ENCODE measurements at regions not wholly inside any gene's neighbourhood (a gene's known extent, or its start where the extent isn't known, plus 50 kb on each side); places are given as distances from the start of the nearest gene placed in this dataset.

DNA sequence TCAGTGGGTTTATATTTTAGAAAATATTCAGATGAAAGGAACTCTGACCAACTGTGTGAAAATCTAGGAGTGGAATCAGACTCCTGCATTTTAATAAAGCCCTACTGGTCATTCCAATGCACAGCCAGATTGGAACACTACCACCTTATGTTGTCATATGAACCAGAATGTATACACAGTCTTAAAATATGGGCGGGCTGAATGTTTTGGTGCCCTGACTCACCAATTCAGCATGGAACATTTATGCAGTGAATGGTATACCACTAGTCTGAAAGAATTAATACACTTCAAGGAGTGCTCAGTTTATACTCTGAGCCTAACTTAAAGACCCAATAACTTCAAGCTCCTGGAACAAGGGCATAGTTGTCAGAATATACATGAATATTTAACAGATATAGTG, 280.9 kb upstream of the TCF4 start:
- TF ChIP-seq, protein P1, sequence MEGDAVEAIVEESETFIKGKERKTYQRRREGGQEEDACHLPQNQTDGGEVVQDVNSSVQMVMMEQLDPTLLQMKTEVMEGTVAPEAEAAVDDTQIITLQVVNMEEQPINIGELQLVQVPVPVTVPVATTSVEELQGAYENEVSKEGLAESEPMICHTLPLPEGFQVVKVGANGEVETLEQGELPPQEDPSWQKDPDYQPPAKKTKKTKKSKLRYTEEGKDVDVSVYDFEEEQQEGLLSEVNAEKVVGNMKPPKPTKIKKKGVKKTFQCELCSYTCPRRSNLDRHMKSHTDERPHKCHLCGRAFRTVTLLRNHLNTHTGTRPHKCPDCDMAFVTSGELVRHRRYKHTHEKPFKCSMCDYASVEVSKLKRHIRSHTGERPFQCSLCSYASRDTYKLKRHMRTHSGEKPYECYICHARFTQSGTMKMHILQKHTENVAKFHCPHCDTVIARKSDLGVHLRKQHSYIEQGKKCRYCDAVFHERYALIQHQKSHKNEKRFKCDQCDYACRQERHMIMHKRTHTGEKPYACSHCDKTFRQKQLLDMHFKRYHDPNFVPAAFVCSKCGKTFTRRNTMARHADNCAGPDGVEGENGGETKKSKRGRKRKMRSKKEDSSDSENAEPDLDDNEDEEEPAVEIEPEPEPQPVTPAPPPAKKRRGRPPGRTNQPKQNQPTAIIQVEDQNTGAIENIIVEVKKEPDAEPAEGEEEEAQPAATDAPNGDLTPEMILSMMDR (IDR thresholded peaks at IDR 0.05; ENCODE audit: insufficient read depth, low read length, poor library complexity, severe bottlenecking): no peak
- no peak for TF ChIP-seq EZH2phosphoT487 (conservative IDR thresholded peaks at IDR 0.05; ENCODE audit: low read length)

Measured in SU-DHL-6 (cell line).